ENCODE measurements at regions not wholly inside any gene's neighbourhood (a gene's known extent, or its start where the extent isn't known, plus 50 kb on each side); places are given as distances from the start of the nearest gene placed in this dataset.

DNA sequence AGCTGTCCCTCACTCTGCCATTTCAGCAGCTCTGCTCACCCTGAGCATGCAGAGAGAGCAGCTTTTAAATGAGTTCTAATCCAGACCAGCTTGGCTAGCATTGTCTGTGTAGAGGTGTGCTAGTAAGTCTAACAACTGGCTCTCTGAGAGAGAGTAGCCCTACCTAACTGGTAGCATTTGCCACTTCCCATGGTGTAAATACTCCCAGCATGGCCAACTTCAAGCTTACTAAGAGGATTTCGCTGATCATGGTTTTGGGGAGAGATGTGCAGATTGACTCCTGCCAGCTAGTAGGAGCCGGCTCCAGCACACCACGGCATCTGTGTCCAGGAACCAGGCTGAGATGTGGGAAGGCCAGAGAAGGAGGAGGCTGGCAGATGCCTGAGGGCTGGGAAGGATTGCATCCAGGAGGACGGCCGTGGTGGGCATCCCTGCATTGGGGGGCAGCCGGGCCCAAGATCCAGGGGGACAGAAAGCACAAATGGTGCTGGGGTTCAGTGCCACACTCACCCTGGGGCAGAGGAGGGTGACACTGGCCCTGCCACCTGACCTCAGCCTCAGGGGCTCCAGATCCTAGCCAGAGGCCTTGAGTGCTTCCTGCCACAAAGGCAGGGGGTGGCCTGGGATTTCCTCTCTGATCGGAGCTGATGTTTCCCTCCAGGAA lies 394.9 kb upstream of the TNRC6C start:
- no peak overlapping the region for H3K27ac ChIP-seq
- ChIA-PET CTCF (interaction anchor here (0.9 to 1.2 kb wide), 2 partner anchors 11 to 21 kb away, joined by 3 to 4 read pairs; no protein-coding TSS in a partner anchor), POLR2A (ENCODE audit: low non-redundant PET) (no interaction called here)

DNA sequence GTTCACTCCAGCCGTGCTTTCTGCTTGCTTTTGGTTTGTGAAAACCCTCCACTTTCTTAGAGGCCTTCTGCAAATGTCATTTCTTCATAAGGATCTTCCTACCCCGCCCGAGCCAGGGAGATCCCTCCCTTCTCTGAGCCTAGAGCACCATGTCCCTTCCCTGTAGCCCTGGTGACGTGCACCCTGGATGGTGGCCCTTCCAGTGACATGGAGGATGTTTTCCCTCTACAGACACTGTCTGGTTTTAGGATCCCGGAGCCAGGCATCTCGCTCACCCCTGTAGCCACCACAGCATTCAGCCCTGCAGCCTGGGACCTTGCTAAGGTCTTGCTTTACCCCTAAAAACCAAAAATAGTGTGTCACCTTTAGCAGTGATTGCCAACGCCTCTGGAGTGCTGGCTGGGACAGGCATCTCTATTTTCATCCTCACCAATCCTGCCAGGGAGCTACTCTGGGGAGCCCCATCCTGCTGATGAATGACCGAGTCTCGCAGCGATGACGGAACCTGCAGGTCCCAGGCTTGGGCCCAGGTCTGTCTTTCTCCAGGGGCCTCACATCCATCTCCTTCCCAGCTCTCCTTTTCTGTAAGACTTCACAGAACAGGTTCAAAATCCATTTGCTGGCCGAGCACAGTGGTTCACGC lies 394.1 kb upstream of the TNRC6C start:
- CTCF ChIA-PET = no interaction called here
- POLR2A ChIA-PET (ENCODE audit: low non-redundant PET) = no interaction called here

More for the DNA sequence above, 394.9 kb upstream of the TNRC6C start:
- TF ChIP-seq, protein P1, sequence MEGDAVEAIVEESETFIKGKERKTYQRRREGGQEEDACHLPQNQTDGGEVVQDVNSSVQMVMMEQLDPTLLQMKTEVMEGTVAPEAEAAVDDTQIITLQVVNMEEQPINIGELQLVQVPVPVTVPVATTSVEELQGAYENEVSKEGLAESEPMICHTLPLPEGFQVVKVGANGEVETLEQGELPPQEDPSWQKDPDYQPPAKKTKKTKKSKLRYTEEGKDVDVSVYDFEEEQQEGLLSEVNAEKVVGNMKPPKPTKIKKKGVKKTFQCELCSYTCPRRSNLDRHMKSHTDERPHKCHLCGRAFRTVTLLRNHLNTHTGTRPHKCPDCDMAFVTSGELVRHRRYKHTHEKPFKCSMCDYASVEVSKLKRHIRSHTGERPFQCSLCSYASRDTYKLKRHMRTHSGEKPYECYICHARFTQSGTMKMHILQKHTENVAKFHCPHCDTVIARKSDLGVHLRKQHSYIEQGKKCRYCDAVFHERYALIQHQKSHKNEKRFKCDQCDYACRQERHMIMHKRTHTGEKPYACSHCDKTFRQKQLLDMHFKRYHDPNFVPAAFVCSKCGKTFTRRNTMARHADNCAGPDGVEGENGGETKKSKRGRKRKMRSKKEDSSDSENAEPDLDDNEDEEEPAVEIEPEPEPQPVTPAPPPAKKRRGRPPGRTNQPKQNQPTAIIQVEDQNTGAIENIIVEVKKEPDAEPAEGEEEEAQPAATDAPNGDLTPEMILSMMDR (conservative IDR thresholded peaks at IDR 0.05; ENCODE audit: low read depth) = no peak
- no peak for DNase-seq (ENCODE audit: low spot score)

DNA sequence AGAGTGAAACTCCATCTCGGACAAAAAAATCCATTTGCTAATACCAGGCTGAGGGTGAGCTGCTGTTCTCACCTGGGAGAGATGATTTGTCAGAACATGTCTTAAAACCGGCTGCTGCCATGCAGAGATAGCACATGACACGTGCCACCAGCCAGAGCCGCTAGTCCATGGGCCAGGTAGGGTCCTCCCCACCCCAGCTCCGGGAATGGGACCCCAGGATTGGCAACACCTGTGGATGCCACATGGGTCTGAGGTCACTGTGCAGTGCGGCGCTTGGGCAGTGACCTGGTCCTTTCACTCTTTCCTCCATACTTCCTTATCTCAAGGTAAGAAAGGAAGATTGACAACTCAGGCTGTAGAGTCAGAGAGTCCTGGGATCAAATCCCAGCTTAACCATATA lies 393.3 kb upstream of the TNRC6C start:
- ChIA-PET POLR2A (ENCODE audit: low non-redundant PET) (no interaction called here), CTCF (no interaction called here)
- H3K27ac ChIP-seq = no peak overlapping the region
- TF ChIP-seq, protein P1 (conservative IDR thresholded peaks at IDR 0.05; ENCODE audit: low read depth) = no peak
- no peak for DNase-seq (ENCODE audit: low spot score)

More for the DNA sequence above, 394.1 kb upstream of the TNRC6C start:
- no peak for DNase-seq (ENCODE audit: low spot score)
- no peak overlapping the region for H3K27ac ChIP-seq
- TF ChIP-seq, protein P1 (conservative IDR thresholded peaks at IDR 0.05; ENCODE audit: low read depth) = no peak

DNA sequence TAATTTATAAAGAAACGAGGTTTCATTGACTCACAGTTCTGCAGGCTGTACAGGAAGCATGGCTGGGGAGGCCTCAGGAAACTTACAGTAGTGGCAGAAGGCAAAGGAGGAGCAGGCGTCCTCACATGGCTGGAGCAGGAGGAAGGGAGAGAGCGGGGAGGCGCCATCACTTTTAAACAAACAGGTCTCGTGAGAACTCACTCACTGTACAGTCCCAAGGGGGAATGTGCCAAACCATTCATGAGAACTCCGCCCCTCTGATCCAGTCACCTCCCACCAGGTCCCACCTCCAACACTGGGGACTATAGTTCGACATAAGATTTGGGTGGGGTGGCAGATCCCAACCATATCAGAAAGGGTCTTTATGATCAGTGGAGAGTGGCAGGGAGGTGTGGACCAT lies 392.4 kb upstream of the TNRC6C start:
- DNase-seq (ENCODE audit: low spot score) = no peak
- H3K27ac ChIP-seq = no peak overlapping the region
- TF ChIP-seq, protein P1 (conservative IDR thresholded peaks at IDR 0.05; ENCODE audit: low read depth) = no peak
- POLR2A ChIA-PET (ENCODE audit: low non-redundant PET) = no interaction called here
- CTCF ChIA-PET = no interaction called here

DNA sequence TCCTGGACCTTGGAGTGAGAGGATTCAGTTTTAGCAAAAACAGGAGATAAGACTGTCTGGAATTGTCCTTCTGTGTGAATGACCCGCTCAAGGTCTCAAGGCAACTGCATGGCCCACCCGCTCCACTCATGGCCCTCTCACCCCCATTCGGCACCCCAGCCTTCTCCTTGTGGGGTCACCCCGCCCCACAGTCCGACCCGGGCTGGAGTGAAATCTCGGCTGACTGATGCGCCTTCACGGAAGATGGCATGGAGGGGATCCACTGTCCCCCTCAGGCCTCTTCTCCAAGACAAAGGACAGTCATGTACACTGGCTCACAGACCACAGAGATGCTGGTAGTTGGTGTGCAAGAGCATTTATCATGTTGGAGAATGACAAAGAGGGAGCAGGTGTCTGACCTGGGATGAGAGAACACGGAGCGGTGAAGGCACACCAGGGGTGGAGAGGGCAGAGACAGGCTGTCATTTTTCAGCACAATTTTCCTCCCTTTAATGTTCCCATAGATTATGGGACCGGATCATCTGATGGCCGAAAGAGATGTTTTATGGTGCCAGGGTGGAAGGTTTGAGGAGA lies 391.9 kb upstream of the TNRC6C start:
- DNase-seq (ENCODE audit: low spot score) = no peak
- TF ChIP-seq, protein P1 (conservative IDR thresholded peaks at IDR 0.05; ENCODE audit: low read depth) = no peak
- CTCF ChIA-PET = no interaction called here
- no peak overlapping the region for H3K27ac ChIP-seq
- POLR2A ChIA-PET (ENCODE audit: low non-redundant PET) = no interaction called here

DNA sequence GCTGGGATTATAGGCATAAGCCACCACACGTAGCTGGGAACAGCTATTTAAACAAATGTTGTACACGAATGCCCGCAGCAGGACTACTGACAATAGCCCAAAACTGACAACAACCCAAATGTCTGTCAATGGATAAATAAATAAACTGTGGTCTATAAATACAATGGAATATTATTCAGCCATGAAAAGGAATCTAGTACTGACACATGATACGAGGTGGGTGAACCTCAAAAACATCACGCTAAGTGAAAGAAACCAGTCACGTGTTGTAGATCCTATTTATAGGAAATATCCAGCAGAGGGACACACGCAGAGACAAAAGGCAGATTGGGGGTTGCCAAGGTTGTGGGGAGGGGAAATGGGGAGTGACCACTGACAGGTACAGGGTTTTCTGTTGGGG lies 390.0 kb upstream of the TNRC6C start:
- H3K27ac ChIP-seq = no peak overlapping the region
- ChIA-PET CTCF (no interaction called here), POLR2A (ENCODE audit: low non-redundant PET) (no interaction called here)
- DNase-seq (ENCODE audit: low spot score) = no peak
- TF ChIP-seq, protein P1 (conservative IDR thresholded peaks at IDR 0.05; ENCODE audit: low read depth) = no peak
